ENCODE measurements at regions not wholly inside any gene's neighbourhood (a gene's known extent, or its start where the extent isn't known, plus 50 kb on each side); places are given as distances from the start of the nearest gene placed in this dataset.

DNA sequence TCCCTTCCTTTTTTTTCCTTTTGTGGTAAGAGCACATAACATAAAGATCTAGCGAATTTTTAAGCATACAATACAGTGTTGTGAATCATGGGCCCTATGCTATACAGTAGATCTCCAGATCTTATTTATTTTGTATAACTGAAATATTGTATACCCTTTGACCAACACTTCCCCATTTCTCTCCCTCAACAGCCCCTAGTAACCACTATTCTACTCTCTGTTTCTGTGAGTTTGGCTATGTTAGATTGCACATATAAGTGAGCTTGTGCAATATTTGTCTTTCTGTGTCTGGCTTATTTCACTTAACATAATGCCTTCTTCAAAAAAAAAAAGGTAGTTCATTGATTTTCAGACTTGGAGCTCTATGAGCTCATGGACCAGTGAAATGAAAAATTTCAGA lies 180.5 kb downstream of the C11orf91 start:
- no peak for DNase-seq

DNA sequence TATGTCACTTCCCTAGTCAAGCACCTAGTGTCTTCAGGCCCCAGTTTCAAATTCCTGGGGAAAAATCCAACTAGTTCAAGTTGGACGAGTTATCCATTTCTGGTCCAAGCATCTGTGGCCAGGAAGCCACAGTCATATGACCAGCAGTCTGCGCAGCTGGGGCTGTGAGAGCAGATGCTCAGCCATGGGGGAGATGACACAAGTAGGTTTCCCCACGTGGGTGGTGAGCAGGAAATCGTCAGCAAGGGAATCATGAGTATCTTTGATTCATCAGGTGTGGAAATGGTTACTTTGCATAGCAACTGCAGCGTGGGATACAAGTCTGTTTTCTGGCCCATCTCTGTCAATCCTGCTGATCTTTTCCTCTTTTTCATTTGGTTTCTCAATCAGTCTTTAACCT lies 185.3 kb downstream of the C11orf91 start:
- no peak for DNase-seq

- no peak for DNase-seq
Measured at GRCh38 chr11:33514079-33514925, 186.3 kb downstream of the C11orf91 start.

- DNase-seq = no peak
Measured at GRCh38 chr11:33509632-33510031, 191.0 kb downstream of the C11orf91 start.

- DNase-seq = no peak
Measured at GRCh38 chr11:33507967-33508366, 192.7 kb downstream of the C11orf91 start.

- no peak for DNase-seq
Measured at GRCh38 chr11:33507356-33507755, 193.3 kb downstream of the C11orf91 start.

GRCh38 chr11:33505093-33505492 lies 195.5 kb downstream of the C11orf91 start:
- no peak for DNase-seq

DNA sequence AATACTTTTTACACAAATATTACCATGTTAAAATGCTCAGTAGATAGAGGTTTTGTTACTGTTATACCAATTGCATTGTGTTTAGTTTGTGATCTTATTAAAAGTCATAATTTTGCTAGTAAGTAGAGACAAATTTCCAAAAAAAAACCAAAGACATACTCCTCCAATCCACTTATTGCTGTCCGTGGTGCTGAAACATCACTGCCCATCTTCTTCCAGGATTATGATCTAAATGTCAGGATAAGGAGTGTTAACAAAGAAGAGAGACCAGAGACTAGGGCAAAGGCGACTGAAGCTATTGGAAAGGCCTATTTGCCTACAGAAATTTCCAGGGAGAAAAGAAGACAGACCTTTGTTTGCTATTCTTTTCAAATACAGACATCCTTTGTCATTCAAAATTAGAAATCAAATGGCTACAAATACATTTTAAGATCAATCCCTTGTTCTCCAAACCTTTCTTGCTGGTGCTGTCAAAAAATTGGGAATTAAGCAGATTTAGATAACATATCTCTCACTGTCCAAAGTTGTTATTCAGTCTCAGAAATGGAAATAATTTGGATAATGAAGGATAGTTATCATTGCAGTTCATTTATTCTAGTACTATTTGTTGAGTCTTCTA lies 199.7 kb downstream of the C11orf91 start:
- DNase-seq = no peak

DNA sequence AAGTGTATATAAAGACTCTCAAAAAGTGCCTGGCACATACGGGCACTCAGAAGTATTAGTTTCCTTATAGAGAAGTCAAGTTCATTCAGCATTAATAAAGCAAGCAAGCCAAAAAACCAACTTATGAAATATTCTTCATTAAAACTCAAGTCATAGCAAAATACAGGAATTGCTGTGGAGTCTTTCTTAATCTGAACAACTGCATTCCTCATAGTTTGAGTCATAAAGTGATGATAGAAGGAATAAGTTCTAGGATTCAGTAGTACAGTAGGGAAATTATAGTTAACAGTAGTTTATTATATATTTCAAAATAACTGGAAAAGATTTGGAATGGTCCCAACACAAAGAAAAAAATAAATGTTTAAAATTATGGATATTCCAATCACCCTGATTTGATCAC lies 200.3 kb downstream of the C11orf91 start:
- DNase-seq = no peak

DNA sequence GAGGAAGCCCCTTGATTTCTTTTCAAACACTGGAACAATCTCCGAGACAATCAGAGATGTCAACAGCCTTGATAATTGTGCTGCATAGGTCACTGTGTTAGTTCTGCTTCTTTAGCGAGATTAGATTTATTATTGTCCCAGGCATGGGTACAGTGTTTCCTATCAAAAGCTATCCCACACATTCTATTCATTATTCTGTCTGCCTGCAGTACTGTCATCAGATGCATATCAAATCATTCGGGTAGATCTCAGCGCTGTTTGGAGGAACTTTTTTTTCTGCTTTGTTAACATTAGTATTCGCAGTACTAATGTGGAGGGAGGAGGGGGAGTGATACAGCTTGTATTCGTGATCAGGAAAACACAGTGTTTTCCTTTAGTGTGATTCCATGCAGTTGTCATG lies 208.0 kb downstream of the C11orf91 start:
- no peak for DNase-seq

DNA sequence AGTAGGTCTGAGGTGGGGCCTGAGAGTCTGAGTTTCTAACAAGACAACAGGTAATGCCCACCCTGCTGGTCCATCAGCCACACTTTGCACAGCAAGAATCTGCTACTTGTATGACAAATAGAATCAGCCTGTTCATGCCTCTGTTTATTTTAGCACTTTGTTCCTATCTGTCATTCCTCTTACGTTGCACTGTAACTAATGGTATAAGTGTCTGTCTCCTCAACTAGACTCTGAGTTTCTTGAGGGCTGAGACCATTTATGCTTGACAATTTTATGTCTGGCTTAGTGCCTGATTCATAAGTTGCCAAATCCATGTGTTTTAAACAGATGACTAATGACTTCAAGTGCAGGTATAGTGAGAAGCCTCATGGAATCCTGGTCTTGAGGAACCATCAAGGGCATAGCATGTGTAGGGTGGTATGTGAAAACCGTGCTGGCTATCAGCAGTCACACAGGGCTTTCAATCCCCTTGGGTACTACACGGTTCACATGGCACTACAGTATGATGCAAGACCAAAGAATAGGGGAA lies 209.7 kb downstream of the C11orf91 start:
- DNase-seq = no peak

DNA sequence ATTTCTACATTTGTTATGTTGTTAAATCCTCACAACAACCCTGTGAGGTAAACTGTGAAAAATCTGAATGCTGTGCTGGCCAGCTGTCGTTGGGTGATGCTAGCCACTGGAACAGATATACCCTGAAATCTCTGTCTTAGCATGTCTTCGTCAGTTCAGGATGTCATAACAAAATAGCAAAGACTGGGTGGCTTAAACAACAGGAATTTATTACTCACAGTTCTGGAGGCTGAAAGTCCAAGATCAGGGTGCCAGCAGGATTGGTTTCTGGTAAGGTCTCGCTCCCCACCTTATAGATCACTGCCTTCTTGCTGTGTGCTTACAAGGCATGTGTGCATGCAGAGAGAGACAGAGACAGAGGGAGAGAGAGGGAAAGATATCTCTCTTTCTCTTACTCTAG lies 211.7 kb downstream of the C11orf91 start:
- DNase-seq = no peak

- DNase-seq = no peak
Measured at GRCh38 chr11:33480626-33481025, 220.0 kb downstream of the C11orf91 start.

- no peak for DNase-seq
Measured at GRCh38 chr11:33479231-33479630, 221.4 kb downstream of the C11orf91 start.

DNA sequence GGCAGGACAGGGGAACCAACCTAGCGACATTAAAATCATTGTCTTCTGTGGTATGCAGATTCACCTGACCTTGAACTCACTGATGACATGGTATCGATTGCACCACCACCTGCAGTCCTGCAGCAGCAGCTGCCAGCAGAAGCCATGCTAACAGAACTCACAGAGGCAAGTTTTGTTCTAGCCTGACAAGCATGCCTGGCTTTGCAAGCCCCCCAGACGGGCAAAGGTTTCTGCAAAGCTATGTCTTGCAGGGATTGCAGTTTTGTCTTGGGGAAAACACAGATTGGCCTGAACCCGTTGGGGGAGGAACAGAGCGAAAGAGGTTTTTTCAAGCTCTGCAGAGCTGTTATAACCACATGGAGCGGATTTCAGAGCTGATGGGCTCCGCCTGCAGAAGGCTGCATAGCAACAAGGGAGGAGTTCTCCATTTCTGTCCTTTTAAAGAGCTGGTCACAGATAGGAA lies 221.0 kb downstream of the HIPK3 start:
- DNase-seq = no peak

DNA sequence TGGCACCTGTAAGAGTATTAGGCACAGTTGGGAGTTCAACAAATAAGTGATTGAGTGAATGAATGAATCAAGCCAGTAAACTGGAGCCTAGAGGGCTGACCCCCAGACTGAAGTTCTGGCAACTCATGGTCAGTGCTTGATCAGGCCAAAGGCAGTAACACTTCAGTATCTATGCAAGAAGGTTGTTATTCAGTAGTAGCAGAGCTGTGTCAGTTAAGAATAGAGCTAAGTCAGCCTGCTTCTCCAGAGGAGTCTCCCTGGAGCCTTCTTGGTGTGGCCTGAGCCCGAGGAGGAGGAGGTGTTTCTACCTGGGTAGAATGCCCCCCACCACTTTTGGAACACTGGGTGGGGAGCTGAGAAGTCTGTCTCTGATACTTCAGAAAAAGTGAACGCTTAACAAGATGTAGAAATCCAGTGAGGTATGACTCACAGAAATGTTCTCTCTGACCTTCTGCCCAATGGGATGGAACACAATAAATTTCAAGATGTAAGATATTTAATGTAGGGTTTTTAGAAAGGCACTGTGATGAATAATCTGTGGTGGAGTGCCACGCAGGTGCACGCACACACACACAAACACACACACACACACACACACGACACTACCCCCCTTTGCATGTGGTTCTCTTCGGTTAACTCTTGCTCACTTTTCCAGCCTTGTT lies 219.9 kb downstream of the HIPK3 start:
- DNase-seq = no peak

DNA sequence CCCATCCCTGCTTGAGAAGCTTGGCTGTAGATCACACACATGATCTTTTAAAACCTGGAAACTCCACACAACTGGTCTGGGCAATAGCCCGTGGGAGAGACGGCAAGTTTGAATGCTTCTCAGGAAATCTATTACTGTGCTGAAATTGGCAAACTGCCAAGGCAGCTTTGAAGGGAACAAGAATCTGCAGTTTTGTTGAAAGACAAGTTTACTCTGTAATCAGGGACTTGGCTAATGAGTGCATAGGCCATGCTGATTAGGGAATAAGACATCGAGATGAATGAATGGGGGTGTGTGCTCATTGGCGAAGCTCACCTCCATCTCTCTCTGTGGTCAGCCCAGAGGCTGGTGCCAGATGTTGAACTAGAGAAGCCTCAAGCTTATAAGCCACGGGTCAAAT lies 218.8 kb downstream of the HIPK3 start:
- no peak for DNase-seq

DNA sequence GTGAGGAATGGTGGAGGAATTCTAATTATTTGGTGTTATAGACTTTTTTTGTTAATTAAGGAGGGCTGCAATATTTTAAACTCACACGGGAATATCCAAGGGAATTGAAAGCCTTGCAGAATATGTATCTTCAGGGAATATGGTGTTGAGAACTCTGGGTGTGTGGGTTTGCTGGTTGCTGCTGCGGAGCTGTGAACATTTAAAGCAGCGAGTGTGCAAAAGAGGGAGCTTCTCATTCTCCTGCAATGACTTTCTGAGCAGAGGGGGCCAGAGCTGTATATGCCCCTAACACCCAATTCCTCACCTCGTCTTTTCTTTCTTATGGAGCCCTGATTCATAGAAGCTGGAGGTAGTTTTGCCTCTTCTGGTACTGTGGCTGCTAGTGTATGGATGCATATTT lies 217.7 kb downstream of the HIPK3 start:
- no peak for DNase-seq

DNA sequence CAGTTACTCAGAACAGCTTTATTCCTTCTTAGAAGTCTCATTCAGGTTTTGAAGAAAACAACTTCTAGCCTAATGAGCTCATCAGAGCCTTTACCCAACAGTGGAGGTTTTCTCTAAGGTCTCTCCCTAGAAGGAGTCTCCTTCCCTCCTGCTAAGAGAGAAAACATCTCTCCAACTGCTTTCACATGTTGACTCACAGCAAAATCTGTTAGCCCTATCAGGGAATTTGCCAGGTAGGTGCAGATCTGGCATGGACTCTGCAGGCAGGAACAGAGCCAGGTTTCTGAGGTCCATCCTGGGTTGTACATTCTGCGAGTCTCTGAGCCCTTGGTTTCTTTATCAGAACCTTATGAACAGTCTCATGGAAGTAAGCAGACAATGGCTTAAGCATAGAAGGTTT lies 214.4 kb downstream of the HIPK3 start:
- DNase-seq = no peak

DNA sequence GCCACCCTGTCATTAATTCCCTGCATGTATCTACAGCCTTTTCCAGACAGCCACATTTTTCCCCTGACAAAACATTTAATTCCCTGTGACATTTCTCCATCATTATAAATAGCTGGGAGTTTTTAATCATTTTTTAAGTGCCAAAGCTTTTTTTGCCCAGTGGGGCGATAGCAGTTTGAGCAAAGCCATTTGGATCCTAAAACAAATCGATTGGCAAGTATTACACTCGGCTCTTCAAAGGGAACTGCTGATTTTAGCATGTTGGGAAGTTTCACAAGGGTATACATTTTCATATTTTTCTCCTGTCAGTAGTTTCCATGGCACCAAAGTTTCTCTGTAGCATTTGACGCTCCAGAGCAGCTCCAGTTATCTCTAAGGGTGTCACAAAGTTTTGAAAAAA lies 210.8 kb downstream of the HIPK3 start:
- no peak for DNase-seq

- DNase-seq = no peak
Measured at GRCh38 chr11:33463059-33463458, 205.9 kb downstream of the HIPK3 start.

- no peak for DNase-seq
Measured at GRCh38 chr11:33461369-33462125, 204.4 kb downstream of the HIPK3 start.

GRCh38 chr11:33457948-33458347 lies 200.8 kb downstream of the HIPK3 start:
- no peak for DNase-seq

Measured in activated gamma-delta T cell treated with Interleukin-2 at 50 U/mL for 16 hours (primary cell).